ENCODE measurements at regions not wholly inside any gene's neighbourhood (a gene's known extent, or its start where the extent isn't known, plus 50 kb on each side); places are given as distances from the start of the nearest gene placed in this dataset.

- peak; percentile 59 for DNase-seq (ENCODE audit: low read depth)
Measured at GRCh38 chr6:48825501-48826151, 637.4 kb downstream of the MMUT start.

- no peak for DNase-seq (ENCODE audit: low read depth)
Measured at GRCh38 chr6:48818052-48818412, 645.0 kb downstream of the MMUT start.

DNA sequence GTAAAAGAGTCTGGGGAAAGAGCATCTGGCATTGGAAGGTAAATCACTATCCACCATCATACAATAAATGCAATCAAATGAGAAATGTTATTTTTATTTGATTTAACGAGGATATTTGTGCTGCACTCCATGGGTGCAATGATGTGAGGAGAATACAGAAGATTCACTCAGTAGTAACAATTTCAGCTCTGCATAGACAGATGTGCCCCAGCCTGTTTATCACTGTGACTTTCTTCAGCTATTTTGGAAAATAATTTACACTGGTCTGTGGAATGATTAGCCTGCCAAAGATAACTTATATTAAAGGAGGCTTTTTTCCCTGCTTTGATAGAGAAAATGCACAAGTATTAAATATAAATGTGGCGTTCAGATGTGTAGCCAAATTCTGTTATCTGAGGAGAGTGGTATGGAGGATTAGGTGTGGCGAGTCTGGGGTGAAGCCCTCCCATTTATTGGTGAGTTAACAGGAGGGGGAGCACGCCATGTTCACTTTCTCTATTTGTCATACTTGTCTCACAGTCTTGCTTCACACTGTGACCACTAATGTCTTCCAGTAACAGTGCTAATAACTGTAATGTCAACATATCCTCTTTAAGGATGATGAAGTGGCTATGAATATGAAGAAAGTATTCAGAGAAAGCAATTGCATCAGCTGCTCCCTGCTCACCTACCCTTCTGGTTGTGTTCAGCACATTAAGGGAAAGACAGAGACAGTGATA, 645.6 kb downstream of the MMUT start:
- DNase-seq (ENCODE audit: low read depth): no peak

DNA sequence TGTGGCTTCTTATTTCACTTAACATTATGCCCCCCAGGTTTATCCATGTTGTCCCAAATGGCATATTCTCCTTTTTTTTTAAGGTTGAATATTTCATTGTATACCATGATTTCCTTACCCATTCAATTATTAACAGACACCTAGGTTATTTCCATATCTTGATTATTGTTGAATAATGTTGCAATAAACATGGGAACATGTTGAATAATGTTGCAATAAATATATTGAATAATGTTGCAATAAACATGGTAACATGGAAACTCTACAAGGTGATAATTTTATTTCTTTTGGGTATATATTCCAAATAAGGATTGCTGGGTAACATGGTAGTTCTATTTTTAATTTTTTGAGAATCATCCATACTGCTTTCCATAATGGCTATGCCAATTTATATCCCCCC, 648.1 kb downstream of the MMUT start:
- no peak for DNase-seq (ENCODE audit: low read depth)

DNA sequence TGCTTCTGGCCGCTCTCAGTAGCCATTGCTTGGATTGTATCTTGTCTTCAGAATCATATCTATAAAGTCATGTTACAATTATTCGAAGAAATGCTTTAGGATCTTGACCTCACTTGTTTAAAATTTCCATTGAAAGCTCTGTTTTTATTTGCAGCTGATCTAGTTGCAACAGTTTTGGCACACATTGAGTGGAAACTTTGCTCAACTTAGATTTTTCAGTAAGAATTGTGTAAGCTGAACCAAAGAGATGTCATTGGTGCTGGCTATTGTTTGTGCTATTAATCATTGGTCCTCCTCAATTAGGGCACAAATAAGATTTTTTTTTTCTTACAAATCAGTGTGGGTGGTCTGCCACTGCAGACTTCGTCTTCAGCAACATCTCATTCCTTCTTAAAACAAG, 649.2 kb downstream of the MMUT start:
- DNase-seq (ENCODE audit: low read depth): no peak

- DNase-seq (ENCODE audit: low read depth): no peak
Measured at GRCh38 chr6:48809700-48810099, 653.4 kb downstream of the MMUT start.

DNA sequence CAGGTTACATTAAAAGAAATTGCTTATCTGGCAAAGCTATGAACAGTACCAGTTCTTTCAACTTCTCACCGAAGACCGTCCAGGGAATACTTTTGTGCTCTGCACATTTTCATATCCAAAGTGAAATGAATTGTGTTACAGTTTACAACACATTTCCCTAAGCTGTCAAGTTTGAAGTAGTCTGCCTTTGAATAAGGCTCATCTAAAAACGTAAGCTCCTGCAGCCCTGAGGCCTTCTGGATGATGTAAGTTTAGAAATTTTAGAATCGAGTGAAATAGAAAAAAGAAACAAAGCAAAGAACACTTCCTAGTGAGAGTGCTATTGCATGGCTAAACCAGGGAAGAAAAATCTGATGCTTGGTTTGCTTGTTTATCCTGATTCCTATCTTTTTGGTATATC, 653.8 kb downstream of the MMUT start:
- DNase-seq (ENCODE audit: low read depth): no peak

- DNase-seq (ENCODE audit: low read depth): no peak
Measured at GRCh38 chr6:48798296-48798695, 664.8 kb downstream of the MMUT start.

- DNase-seq (ENCODE audit: low read depth): peak; percentile 15
Measured at GRCh38 chr6:48782225-48782624, 671.2 kb upstream of the PTCHD4 start.

DNA sequence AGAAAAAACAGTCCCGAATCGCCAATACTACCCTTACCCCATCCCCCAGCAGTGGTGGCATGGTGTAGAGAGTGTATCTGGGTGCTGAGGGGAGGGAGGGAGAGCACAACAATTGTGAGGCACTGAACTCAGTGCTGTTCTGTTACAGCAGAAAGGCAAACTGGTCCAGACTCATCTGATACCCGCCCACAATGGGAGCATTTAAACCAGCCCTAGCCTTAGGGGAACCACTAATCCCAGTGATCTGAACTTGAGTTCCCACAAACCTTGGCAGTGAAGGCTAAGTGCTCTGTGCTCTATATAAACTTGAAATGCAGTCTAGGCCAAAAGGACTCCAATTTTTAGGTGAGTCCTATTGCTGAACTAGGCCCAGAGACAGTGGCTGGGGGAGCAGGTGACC, 666.4 kb upstream of the PTCHD4 start:
- peak; percentile 33 for DNase-seq (ENCODE audit: low read depth)

- DNase-seq (ENCODE audit: low read depth): peak; percentile 16
Measured at GRCh38 chr6:48775157-48775556, 664.2 kb upstream of the PTCHD4 start.

DNA sequence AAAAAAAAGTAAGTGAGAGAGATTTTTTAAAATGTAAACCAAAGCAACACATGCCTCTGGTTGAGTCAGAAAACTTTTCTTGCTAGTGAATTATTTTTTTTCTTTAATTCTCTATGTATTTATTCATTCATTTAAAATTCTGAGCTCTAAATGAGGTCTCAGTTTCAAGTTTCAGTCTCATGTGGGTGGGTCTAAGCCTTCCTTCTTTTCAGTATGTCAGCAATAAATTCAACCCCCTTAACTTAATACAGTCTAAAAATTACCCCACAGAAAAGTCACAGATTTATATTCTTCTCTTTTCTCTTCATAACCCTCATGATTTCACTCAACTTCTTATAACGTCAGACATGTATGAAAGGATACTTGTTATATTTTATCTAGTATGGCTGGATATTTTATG, 663.3 kb upstream of the PTCHD4 start:
- DNase-seq (ENCODE audit: low read depth): no peak

- DNase-seq (ENCODE audit: low read depth): peak; percentile 78
Measured at GRCh38 chr6:48766349-48766748, 655.4 kb upstream of the PTCHD4 start.

DNA sequence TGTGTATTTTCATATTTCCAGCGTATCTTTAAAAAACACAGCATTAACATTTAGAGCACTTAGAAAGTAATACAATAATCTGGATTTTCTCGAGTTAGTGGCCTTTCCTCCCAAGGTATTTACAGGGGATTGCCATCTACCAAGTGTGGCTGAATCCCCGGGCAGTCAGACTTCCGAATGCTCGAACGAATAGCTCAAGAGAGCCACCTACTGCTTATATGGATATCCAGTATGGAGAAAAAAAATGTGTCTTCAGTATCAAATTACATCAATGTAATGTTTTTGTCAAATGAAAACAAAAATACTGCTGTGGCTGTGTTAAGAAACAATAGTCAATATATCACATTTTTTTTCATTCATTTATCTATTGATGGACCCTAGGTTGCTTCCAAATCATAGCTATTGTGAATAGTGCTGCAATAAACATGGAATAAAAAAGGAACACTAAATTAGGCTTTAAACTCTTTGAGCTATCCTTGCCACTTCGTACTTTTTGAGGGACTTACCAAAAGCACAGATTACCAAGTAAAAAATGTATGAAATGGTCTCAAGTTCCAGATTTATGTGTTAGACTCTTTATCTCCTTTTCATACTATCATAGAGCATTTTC, 654.5 kb upstream of the PTCHD4 start:
- peak; percentile 77 for DNase-seq (ENCODE audit: low read depth)

GRCh38 chr6:48764286-48765044, 653.5 kb upstream of the PTCHD4 start:
- DNase-seq (ENCODE audit: low read depth): no peak

DNA sequence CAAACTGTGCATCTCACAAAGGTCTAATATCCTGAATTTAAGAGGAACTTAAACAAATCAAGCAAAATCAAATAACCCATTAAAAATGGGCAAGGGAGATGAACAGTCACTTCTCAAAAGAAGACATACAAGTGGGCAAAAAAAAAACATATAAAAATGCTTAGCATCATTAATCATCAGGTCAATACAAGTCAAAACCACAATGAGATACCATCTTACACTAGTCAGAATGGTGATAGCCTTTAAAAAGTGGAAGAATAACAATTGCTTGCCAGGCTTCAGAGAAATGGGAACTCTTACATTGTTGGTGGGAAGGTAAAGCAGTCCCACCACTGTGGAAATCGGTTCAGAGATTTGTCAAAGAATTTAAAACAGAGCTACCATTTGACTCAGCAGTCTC, 646.7 kb upstream of the PTCHD4 start:
- peak; percentile 94 for DNase-seq (ENCODE audit: low read depth)

GRCh38 chr6:48755315-48755714, 644.3 kb upstream of the PTCHD4 start:
- DNase-seq (ENCODE audit: low read depth): no peak

- no peak for DNase-seq (ENCODE audit: low read depth)
Measured at GRCh38 chr6:48754641-48755040, 643.6 kb upstream of the PTCHD4 start.

- no peak for DNase-seq (ENCODE audit: low read depth)
Measured at GRCh38 chr6:48750861-48751260, 639.9 kb upstream of the PTCHD4 start.

DNA sequence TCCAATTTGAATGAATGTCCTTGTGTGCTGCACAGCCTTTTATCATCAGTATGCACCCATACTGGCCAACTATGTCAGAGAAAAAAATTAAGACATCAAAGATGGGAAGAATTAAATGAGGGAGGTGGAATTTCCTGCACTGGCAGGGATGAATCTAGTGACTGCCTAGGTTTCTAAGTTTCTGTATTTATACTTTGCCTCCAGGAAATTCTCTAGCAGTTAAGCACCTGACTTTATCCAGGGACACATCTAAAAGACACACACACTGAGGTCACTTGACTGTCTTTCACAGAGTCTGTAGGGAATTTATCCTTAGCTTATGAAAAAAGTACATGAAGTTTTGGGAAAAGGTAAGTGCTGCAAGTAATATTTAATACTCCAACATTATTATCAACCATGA, 636.5 kb upstream of the PTCHD4 start:
- peak; percentile 50 for DNase-seq (ENCODE audit: low read depth)

DNA sequence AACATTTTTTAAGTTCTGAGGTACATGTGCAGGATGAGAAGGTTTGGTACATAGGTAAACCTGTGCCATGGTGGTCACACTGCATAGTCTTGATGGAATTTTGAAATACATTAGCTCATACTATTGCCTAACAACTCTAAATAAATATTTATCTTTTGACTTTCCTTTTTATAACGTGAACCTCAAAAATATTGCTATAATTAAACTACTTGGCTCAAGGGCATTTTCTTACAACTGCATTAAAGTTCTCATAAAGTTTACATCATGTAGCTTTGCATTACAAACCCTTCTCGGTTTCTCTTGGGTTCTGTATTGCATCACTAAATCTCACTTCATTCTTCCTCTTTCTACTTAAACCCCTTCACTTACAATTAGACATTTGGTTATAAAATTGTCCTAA, 636.0 kb upstream of the PTCHD4 start:
- peak; percentile 52 for DNase-seq (ENCODE audit: low read depth)

DNA sequence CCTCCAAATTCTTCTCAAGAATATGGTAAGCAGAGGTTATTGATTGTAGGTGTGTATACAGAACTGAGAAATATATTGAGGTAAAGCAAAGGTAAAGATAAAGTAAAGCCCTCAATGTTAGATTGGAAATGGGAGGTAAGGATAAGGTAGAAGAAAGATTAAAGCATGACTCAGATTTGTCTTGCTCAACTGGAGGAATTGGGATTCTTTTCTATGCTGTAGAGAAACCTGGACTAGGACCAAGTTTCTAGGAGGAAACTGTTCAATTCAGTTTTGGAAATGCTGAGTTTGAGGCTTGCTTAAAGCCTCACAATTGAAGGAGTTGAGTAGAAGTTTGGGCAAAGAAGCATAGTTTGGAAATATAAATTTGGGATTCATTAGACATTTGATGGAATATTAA, 634.0 kb upstream of the PTCHD4 start:
- DNase-seq (ENCODE audit: low read depth): peak; percentile 74

DNA sequence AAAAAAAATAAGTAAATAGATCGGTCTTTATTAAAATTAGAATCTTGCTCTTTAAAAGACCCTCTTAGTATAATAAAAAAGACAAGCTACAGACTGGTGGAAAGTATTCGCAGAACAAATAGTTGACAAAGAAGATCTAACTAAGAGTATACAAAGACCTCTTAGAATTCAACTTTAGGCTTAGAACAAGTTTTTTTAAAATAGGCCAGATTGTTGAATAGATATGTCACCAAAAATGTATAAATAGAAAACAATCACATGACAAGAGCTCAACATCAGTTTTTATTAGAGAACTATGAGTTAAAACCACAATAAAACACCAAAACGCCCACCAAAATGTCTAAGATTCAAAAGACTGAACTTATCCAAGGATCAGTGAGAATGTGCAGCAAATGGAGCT, 632.7 kb upstream of the PTCHD4 start:
- peak; percentile 18 for DNase-seq (ENCODE audit: low read depth)

Measured in M059J (cell line).